Activated CD4-positive, CD25-positive, alpha-beta regulatory T cell (primary cell): ENCODE measurements at regions not wholly inside any gene's neighbourhood (a gene's known extent, or its start where the extent isn't known, plus 50 kb on each side); places are given as distances from the start of the nearest gene placed in this dataset.

ENCODE experiments used
- DNase-seq, 4 experiments: peaks; one replicate each; lab custom pipeline; 2025; lab: John Stamatoyannopoulos, UW

- no peak for DNase-seq
Observed at GRCh38 chr18:47595831-47596501, 334.5 kb downstream of the SMAD2 start.

- DNase-seq: no peak
Observed at GRCh38 chr18:47594621-47595086, 335.8 kb downstream of the SMAD2 start.

GRCh38 chr18:47593744-47594472 lies 336.6 kb downstream of the SMAD2 start:
- DNase-seq: no peak

GRCh38 chr18:47591429-47591828 lies 339.0 kb downstream of the SMAD2 start:
- DNase-seq: no peak

GRCh38 chr18:47587587-47587986 lies 336.1 kb upstream of the SKOR2 start:
- DNase-seq: no peak

DNA sequence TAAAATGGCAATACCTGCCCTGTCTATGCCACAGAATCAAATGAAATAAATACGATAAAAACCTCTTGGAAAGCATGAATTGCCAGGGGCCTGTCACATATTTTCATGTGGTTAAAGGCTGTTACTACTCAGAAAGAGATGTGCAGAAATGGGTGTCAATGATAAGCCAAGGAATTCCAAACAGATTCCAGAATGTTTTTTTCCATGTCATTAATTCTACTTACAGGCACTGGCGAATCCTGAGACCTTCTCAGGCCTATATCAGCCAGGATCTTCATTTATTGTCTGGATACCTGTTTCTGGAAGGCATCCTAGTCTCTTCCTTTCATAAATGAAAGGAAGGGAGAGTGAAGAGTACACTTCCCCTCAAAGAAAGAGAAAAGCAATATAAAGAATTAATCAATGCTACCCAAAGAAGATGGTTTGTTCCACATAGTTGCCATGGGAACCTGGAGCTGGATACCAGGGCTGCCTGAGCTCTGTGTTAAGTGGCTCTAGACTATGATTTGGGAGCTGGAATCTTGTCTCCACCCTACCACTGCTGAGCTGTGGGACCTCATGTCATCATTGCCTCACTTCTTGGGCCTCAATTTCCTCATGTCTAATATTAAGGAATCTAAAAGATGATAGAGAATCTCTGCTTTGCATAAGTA lies 335.1 kb upstream of the SKOR2 start:
- DNase-seq: no peak

DNA sequence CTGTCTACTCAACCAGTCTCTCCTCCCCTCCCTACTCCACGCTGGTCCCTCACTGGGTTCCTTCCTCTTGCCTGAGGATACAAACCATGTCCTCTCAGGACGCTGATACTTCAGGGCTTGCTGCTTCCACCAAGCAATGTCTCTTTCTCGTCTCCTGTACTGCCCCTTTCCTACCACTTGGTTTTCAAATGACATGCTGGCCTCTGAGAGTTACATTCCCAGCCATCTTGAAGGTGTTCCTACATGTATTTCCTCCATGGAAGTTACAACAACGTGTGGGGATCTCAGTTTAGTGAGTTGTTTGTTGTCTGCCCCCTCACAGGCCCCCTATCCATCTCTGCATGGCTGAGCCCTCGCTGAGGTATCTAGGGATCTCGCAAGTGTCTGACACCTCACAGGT lies 334.5 kb upstream of the SKOR2 start:
- DNase-seq: no peak

DNA sequence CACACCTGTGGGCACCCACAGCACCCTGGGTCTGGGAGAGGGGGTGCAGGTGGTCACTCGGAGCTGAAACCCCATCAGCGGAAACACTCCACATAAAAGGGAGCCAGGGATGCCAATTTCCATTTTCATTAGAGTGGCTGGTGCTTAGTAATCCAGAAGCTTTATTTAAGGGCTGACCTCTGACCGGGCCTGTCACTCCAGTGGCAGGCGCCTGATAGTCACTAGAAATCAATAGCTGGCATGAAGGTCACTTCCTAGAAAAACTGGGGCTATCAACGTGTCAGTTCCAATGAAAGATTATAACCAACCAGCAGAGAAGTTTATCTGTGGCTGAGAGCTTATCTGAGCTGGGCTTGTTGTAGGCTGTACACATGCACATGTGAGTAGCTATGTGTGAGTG lies 333.7 kb upstream of the SKOR2 start:
- DNase-seq: no peak

DNA sequence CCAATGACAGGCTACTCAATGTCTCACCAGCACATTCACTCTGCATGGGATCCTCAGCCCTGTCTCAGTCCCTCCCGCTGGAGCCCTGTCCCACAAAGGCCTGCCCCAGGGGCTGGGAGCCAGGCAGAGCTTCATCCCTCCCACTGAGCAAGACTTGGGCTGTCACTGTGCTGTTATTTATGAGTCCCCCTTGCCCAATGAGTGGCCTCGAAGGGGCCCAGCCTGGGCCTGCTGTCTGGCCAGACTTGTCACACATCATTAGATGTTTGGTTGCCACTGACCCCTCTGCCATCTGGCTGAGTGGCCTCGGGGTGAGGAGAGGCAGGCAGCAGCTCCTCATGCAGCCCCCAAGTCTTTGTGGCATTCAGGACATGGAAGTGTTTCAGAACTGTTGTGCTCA lies 330.6 kb upstream of the SKOR2 start:
- DNase-seq: no peak

DNA sequence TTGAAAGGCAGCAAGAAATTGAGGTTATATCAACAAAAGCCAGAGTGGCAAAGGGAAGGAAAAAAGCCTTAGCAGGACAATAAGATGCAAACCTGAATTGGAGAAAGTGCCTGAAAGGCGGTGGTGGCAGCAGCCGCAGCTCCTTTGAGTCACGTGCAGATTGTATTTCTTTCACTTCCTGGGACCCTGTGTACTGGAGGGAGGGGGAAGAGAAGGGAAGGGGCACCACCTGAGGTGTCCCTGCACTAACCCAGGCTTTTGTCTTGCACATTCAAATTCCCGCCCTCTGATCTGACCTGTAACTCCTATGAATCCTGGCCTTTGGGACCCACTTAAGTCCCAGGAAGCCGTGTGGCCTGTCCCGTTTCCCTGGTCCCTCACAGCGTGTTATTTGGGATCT lies 326.1 kb upstream of the SKOR2 start:
- DNase-seq: no peak

DNA sequence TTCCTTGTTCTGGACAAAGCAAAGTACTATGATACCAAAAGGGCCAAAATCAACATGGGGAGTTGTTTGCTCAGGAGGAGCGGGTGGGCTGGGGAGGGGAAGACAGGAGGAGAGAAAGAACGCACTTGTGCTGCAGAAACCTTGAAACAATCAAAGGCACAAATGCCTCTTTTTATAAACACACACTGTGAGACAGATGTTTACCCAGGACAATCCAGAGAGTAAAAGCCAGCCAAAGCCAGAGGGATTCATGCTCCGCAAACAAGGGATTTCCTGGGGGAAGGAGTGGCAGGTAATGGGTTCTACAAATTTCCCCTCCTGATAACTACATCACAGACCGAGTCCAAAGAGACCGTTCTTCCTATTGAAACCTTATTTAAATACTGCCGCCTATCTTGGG lies 323.5 kb upstream of the SKOR2 start:
- DNase-seq: no peak

DNA sequence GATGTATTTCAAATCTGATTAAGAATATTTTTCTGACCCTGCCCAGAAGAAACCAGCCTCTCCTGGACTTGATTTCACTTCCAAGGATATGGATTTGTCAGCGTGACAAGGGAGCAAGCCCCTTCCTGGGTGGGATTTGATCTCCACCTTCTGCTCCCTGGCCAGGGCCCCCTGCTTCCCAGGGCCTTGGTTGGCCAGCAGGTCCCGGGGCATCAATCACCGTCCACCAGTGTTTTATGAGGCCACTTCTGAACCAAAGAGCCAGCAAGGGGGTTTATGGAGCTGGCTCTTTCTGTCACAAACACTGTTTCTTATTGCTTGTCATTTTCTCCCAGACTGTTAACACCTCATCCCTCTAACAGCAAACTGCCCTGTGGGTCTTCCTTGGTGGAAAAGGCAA lies 320.5 kb upstream of the SKOR2 start:
- DNase-seq: no peak

- no peak for DNase-seq
Observed at GRCh38 chr18:47566809-47567208, 315.3 kb upstream of the SKOR2 start.

- no peak for DNase-seq
Observed at GRCh38 chr18:47560723-47561715, 309.6 kb upstream of the SKOR2 start.

- DNase-seq: no peak
Observed at GRCh38 chr18:47558110-47558750, 306.8 kb upstream of the SKOR2 start.

- no peak for DNase-seq
Observed at GRCh38 chr18:47557160-47557559, 305.7 kb upstream of the SKOR2 start.

- DNase-seq: no peak
Observed at GRCh38 chr18:47552783-47553182, 301.3 kb upstream of the SKOR2 start.

- no peak for DNase-seq
Observed at GRCh38 chr18:47550611-47551010, 299.2 kb upstream of the SKOR2 start.

DNA sequence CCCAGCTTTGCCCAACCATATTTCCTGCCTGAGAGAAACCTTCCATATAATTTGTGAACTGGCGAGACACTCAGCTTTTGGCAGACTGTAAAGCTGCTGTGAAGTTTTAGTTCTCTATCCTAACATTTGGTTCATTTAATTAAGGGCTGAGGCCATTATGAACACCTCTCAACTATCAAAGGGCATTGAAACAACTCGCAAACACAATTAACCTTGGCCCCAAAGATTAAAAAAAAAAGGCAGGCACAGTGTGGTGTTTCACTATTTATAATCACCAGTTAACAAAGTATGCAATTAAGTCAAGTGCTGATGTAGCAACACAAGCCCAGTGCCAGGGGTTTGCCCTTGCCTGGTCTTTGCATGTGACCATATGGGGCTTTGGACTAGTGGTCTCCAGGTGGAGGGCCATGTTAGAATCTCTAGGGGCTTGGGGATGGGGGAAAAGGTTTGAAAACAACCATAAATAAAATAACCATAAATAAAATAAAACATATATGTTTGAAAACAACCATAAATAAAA lies 297.6 kb upstream of the SKOR2 start:
- no peak for DNase-seq

GRCh38 chr18:47547539-47548202 lies 296.2 kb upstream of the SKOR2 start:
- no peak for DNase-seq

DNA sequence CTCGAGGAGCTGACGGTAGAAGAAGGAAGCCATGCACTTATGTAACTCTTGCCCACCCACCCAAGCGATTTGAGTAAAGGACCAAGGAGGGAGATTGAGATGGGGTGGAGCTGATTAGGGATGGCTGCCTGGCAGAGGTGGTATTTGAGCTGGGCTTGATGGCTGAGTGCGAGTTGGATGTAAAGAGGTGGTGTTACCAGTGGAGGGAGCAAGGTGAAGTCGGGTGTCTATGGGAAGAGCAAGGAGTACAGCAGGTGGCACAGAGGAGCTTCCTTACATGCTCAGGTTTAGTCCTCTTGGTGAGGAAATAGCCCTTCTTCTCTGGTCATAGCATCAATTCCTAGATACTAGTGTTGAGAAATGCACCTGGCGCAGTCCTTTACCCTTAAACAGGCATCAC lies 294.2 kb upstream of the SKOR2 start:
- DNase-seq: no peak
